IPS-NIHi7 (cell line): ENCODE measurements at regions not wholly inside any gene's neighbourhood (a gene's known extent, or its start where the extent isn't known, plus 50 kb on each side); places are given as distances from the start of the nearest gene placed in this dataset.
"Not testable (repeated sequence)": the region's sequence is repeated elsewhere in the genome, so short reads cannot be mapped to it uniquely, and the experiment has no call there.

Experiments
- DNase-seq: peaks from one replicate; pipeline ENCODE4 v3.0.0; 2012; ENCODE audit warnings: mixed read lengths; ENCODE audit errors: extremely low spot score

DNA sequence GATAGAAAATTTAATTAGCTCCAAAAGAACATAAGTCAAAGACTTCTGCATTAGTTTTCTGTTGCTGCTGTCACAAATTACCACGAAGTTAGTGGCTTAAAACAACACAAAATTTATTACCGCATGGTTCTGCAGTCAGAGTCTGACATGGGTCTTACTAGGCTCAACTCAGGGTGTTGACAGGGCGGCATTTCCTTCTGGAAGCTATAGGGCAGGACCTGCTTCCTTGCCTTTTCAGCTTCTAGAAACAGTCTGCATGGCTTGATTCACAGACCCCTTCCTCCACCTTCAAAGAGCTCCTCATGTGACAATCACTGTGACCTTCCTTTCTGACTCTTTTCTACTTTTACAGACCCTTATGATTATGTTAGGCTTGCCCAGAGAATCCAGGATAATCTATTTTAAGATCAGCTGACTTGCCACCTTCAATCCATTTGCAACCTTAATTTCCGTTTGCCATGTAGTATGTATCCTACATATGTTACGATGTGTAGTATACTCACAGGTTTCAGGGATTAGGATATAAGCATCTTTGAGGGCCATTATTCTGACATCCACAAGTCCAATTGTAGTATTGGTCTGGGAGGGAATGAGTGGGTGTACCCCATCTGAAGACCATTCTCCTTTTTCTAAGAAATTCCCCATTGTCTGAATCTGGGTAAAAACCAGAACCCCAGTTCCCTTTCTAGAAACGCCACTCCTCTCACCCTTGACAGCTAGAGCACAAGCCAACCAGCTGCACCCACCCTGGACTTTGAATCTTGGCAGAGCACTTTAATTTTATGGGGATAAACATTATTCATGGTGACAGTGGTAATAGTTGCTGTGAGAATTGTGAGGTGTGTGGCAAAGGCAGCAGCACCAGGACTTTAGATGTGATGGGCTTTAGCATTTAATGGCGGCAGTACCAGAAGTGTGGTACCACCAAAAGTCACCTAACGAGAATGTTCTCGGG, 265.5 kb downstream of the KCNJ2 start:
- DNase-seq = no peak

GRCh38 chr17:70437656-70438055, 268.3 kb downstream of the KCNJ2 start:
- no peak for DNase-seq

DNA sequence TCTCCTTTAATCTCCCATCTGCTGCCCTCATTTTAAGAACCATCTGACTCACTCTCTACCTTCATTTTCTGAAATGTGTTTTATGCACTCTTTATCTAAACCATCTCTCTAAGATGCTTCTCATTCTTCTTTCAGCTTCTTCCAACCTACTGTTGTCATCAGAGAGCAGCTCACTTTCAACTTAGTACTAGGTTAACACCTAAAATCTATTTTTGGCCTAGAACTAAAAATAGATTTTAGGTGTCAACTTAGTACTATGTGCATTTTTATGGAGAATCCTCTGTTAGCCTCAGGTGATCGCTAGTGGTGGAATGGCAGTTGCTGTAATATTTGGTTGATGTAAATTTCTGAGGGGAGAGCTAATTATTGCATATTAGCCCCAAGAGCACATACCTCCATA, 277.1 kb downstream of the KCNJ2 start:
- no peak for DNase-seq

GRCh38 chr17:70447588-70447987, 278.3 kb downstream of the KCNJ2 start:
- DNase-seq = no peak

- not testable (repeated sequence) for DNase-seq
Measured at GRCh38 chr17:70453075-70453474, 283.7 kb downstream of the KCNJ2 start.

DNA sequence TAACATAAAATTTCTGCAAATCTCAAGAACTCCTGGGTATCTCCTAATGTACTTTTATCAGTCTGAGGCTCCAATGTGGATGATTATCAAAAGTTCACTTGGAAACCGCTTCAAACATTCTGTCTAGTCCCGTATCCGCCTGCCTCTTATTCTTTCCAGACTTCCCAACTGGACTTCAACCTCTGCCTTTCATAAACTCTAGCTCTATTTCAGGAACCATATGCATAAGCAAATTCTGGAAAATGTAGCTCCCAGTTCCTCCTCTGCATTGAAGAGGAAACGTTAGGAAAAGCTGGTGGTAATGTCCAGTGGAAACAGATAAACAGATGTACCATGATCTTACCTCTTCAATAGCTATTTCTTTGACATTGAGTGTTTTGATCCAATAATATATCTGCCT, 285.0 kb downstream of the KCNJ2 start:
- DNase-seq = no peak

DNA sequence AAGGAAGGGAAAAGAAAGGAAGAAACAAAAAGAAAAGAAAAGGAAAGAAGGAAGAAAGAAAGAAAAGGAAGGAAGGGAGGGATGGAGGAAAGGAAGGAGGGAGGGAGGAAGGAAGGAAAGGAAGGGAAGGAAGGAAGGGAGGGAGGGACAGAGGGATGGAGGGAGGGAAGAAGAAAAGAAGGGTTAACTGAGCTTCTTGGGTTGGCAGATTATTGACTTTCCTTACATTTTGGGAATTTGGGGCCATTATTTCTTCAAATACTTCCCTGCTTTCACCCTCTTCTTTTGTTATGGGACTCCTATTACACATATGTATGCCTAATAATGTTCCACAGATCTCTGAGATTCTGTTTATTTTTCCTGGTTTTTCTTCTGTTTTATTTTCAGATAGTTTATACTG, 285.6 kb downstream of the KCNJ2 start:
- no peak for DNase-seq

GRCh38 chr17:70464995-70465394, 295.7 kb downstream of the KCNJ2 start:
- DNase-seq = no peak

DNA sequence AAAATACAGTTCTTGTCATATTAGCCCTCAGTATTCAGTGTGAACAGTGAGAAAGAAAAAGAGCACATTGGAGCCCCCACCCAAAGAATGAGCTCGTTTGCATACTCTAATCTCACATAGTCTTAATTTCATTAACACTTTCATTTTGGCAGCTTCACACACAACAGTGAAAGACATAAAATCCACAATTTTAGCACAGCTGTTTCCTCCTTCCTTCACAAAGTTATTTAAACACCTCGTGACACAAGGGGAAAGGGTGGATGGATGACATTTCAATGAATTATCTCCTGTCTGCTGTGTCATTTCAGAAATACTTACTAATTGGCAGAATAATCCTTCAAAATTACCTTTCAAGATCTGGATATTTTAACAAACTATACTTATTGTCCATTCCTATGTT, 299.3 kb downstream of the KCNJ2 start:
- no peak for DNase-seq

DNA sequence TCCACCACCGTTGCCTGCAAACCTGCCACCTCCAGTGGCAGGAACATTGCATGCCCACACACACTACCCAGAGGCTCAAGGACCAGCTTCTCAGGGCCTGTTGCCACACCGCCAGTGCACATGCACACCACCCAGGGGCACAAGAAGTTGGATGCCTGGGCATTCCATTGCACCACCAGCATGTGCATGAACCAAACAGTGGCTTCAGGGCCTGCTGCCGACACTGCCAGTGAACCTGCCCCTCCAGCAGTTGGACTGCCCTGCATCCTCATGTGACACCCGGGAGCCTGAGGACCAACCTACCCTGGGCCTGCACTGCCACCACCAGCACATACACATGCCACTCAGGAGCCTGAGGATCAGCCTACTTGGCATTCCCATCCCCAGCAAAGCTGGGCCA, 303.7 kb downstream of the KCNJ2 start:
- DNase-seq = no peak

DNA sequence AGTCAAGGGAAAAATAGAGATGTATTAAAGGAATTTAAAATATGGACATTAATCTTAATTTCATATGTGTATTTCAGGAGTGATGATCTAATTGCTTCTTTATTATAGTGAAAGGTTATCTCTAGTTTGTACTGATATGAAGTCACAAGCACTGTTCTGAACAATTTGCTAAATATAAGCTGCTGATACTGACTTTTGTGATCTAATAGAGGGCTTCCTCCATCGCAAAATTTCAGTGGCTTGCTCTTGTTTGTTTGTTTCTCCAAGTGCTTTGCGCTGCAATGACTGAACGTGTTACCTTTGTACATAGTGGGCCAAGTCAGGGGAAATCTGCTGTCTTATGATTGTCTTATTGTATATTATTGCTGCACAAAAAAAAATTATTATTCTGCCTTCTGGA, 307.0 kb downstream of the KCNJ2 start:
- DNase-seq = no peak

GRCh38 chr17:70478902-70479301, 309.6 kb downstream of the KCNJ2 start:
- DNase-seq = no peak

- no peak for DNase-seq
Measured at GRCh38 chr17:70479779-70480178, 310.4 kb downstream of the KCNJ2 start.

DNA sequence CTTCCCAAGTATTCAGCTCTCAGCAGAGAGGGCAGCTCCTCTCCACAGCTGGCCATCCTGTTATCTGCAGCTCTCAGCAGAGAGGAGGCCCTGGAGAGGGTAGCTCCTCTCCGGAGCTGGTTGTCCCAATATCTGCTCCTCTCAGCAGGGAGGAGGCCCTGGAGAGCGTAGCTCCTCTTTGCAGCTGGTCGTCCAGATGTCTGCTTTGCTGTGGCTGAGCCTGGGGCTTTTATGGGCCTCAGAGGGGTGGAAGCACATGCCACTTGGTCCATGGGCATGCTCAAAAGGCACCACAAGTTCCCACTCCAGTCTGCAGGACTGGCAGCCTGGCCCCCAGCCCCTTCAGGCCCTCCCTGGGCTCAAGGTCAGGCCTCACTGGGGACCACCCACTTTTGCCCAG, 314.3 kb downstream of the KCNJ2 start:
- no peak for DNase-seq

DNA sequence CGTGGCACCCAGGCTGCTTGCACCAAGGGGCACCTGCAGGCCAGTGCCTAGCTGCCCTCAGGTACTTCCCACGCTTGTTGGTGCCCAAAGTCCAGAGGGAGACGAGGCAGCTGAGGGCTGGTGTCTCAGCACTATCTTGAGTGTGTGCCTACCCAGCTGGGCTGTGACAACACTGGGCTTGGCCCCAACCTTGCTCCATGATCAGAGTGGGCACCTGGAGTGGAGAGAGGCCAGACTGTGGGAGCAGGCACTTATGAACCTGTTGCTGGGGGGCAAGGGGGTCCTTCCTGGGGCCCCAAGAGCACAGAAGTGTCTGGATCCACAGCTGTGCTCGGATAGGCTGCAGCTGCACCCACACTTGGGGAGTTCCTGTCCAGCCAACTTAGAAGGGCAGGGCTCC, 314.7 kb downstream of the KCNJ2 start:
- no peak for DNase-seq

- DNase-seq = no peak
Measured at GRCh38 chr17:70484496-70484895, 315.2 kb downstream of the KCNJ2 start.

DNA sequence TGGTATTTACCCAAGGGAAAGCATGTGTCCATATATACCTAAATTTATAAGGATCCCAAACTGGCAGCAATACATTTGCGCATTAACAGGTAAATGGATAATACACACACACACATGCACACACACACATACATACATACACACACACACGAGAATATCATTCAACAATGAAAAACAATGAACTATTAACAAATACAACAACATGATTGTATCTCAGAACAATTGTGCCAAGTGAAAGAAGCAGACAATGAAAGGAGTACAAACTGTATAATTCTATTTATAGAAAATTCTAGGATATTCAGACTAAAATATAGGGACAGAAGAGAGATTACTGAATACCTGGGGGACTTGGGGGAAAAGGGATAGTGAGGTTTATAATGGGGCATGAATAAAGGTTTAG, 323.0 kb downstream of the KCNJ2 start:
- DNase-seq = no peak

- DNase-seq = no peak
Measured at GRCh38 chr17:70493277-70493874, 324.0 kb downstream of the KCNJ2 start.

- no peak for DNase-seq
Measured at GRCh38 chr17:70498631-70499030, 329.3 kb downstream of the KCNJ2 start.

DNA sequence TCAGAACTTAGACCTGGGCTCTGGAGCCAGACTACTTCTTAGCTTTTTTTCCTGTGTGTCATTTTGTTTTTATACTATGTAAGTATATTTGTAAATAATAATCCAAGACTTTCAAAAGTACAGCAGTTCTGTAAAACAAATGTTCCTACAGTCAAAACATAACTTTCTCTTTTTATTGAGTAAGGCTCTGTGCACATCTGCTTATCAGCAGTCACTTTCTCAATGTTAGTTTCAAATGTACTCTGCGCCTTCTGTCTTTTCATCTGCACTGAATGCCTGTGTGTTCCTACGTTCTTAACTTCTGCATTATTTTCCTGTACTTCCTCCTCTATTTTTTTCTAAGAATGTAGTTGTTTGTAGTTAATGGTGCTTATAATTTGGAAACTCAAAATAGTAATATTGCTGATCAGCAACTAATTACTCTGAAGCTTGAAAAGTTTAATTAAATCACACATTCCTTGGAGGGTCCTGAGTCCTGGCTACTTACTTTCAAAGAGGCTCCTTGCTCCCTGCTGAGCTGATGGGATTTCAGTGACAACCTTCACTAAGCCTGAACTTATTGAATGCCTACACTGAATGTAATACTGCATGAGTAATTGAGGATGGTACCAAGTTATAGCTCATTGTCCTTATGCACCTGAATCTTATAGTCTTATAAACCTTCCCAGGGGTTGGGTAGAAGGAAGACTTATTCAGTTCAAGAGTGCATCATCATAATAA, 329.9 kb downstream of the KCNJ2 start:
- no peak for DNase-seq

- DNase-seq = no peak
Measured at GRCh38 chr17:70503449-70503848, 334.1 kb downstream of the KCNJ2 start.

DNA sequence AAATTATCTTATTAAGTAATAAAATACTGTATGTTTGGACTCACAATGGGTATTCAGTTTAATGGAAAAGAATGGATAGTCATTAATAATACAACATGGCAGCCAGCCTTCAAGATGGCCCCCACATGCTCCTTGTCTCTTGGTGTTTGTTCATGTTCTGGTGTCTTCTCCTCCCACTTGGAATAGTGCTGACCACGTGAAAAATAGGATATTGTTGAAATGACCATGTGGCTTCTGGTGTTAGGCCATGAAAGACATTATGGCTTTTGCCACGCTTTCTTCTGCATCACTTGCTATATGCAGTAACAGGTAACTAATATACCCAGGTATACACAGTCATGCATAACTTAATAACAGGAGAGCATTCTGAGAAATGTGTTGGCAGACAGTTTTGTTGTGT, 341.0 kb downstream of the KCNJ2 start:
- no peak for DNase-seq

DNA sequence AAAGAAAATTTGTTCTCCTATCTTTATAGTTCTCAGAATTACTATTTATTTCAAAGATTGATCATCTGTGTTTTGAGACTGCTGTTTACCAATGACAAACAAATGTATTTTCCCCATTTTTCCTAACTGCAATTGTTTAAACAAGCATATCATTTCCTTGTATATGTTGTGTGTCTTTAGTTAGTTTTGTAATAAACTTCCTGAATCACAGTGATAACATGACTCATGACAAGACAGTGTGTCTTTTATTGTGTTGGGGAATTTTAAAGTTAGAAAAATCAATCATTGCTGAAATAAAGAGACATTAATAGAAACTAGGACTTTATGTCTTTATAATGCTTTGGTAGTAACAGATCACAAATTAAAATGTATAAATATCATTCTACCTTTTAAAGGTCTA, 348.5 kb downstream of the KCNJ2 start:
- DNase-seq = no peak
